HG02588 (cell line): ENCODE measurements at regions not wholly inside any gene's neighbourhood (a gene's known extent, or its start where the extent isn't known, plus 50 kb on each side); places are given as distances from the start of the nearest gene placed in this dataset.

Source experiments
- ATAC-seq: cut with Tn5 transposase; IDR thresholded peaks from one replicate; pipeline ENCODE4 v1.9.1; 2021; ENCODE audit warnings: mild to moderate bottlenecking, moderate library complexity; ENCODE audit not compliant: unreplicated experiment

- ATAC-seq, result no peak
These were observed 170.4 kb upstream of the AVPR1A start for GRCh38 chr12:63321373-63321772.

GRCh38 chr12:63319936-63320633, 169.1 kb upstream of the AVPR1A start:
- ATAC-seq, result no peak

DNA sequence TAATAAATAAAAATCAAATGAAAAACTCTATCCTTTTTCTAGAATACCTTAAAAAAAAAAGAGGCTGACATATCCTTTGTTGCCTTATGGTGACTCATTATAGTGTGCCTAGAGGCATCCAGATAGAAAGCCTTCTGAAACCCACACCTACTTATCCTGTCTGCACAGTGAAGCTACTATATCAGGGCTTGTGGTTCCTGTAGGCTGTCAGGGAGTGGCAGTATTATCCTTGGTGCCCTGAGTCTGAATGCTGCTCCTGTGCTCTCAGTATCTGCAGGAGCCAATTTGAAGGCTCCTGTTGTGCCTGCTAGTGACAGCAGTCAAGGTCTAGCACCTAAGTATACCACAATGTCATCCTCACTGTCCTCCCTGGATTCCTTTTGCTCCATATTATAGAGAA, 168.4 kb upstream of the AVPR1A start:
- ATAC-seq, result no peak

DNA sequence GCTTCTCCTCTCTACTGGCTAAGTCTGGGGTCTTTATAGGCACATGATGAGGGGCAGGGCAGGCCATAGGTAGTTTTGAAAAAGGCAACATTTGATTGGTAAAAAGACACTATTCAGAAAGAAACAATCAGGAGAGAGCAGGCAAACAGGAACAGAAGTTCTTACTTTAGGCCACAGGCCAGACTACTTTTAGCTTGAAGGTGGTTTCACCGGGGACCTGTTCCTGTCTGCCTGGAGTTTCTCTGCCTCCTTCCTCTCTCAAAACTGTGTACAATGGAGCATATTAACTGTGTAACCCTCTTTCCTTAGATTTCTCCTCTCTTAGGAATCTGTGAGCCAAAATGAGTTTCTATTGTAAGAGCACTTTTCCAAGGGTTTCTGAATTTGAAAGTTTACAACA, 167.9 kb upstream of the AVPR1A start:
- no peak for ATAC-seq

DNA sequence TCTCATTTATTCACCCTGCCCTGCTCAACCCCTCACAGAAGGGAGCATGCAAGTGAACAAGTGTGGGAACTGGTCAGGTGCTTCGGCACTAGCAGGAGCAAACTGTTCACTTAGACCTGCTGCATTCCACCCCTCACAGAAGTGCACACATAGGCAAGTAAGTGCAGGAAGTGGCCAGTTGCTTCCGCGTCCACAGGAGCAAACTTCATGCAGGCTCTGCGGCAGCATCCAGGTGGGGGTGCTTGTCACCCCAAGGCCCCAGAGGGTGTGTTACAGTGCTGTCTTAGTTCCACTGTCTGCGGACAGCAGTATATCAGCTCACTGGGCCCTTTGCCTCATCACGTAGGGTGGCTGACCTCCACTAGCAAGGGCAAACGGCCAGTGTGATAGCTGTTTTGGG, 167.3 kb upstream of the AVPR1A start:
- no peak for ATAC-seq

DNA sequence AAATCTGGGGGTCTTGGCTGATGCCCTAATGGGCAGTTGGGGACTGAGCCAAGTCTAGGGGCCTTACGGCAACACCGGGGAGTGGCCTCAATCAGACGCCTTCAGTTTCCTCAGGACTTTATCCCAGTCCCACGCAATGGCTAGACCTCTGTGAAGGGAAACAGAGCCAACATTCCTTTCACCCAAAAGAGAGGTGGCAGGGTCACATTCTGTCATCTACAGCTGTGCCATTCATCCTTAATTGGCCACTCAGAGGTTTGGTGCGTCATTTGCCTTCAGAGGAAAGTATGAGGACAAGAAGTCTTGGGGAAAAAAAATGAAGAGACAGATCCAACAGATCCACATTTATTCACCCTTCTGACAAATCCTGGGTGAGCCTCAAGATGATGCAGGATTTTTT, 166.9 kb upstream of the AVPR1A start:
- no peak for ATAC-seq

DNA sequence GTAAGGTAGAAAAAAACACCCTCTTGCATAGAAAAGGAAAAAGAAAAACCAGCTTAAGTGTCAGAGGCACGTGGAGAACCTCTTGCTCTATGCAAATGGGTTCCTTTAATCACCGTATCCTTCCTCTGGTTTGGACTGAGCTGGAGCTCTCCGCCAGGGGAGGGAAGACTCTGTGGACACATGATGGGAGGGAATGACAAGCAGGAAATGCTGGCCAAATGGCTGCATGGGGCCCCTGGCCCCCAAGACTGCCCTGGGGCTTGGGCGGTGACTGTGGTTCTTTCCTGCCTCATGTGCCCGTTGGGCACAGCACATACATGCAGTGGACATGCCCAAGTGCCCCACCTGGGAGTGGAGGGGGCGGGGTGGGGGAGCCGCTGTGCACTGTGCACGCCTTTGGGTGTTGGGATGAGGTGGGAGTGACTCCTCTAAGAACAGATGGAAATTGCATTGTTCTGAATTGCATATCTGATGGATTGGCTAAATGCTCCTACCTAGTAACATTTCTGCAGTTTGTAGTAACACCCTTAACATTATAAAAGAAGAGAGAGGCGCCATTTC, 166.4 kb upstream of the AVPR1A start:
- no peak for ATAC-seq

GRCh38 chr12:63313139-63313538, 162.1 kb upstream of the AVPR1A start:
- ATAC-seq, result no peak

- ATAC-seq, result no peak
These were observed 157.7 kb upstream of the AVPR1A start for GRCh38 chr12:63308671-63309070.

DNA sequence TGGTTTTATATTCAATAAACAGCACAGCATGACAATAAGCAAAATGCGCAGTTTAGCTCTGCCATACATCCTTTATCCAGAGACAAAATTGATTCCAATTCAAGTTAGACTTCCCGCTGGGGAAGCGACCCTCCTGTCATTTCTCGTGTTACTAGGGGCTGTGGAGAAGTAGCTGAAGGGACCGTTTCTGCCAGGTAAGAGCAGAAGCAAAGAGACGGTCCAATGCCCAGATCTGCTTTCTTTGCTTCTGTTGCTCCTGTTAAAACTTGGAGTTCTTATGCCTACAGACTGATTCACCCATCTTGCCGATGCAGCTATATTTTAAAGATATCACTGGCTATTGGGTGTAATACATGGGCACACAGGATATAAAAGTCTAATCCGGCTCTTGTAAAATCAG, 156.8 kb upstream of the AVPR1A start:
- no peak for ATAC-seq

GRCh38 chr12:63305901-63306875, 155.2 kb upstream of the AVPR1A start:
- no peak for ATAC-seq

DNA sequence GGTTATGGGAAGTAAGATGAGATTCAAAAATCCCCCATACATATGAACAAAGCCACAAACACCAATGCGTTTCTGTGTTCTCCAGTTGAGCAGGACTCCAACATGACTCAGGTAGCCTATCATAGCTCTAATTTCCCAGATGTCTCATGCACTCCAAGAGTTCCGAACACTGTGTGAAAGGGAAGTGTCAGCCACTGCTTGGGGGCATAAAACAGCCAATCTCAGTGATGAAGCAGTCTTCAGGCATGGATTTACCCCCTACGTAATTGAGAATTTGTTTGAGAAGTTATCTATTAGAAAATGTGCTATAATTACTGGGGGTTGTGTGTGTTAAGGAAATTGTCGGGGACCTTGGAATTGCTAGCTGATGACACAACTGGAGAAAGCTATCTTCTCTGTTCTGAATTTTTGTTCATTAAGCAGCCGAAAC, 153.9 kb upstream of the AVPR1A start:
- ATAC-seq, result peak; percentile 41

- ATAC-seq, result no peak
These were observed 152.0 kb upstream of the AVPR1A start for GRCh38 chr12:63302941-63303536.

GRCh38 chr12:63302269-63302940, 151.4 kb upstream of the AVPR1A start:
- ATAC-seq, result no peak

DNA sequence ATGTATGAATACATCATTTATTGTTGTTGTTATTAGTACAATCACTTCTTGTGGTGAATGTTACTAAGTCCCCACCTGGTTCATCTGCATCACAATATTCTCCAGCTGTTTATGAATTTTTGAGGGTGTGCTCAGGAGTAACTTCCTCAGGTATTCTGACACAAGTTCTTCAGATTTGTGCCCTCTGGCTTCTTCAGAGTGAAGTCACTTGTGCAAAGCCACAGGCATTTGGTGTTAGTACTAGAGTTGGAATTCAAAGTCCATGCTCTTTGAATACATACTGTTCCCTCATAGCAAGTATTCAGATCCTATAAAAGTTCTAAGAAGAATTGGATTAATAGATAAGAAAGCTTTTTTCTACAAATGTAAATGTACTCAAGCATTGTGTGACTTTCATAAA, 150.3 kb upstream of the AVPR1A start:
- ATAC-seq, result no peak

- no peak for ATAC-seq
These were observed 147.5 kb upstream of the AVPR1A start for GRCh38 chr12:63298386-63298930.

DNA sequence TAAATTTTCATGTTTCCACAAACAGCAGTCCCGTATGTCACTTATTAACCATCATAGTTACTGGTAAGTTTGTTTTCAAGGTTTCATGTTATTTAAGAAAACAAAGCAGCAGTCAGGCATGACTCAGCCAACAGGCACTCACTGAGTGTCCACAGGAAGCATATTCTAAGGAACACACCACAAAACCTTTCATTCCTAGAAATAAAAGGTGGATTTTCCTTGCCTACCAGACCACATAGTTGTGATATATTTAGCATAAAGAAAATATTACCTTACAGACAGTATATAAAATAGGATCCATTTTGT, 143.3 kb upstream of the AVPR1A start:
- no peak for ATAC-seq

DNA sequence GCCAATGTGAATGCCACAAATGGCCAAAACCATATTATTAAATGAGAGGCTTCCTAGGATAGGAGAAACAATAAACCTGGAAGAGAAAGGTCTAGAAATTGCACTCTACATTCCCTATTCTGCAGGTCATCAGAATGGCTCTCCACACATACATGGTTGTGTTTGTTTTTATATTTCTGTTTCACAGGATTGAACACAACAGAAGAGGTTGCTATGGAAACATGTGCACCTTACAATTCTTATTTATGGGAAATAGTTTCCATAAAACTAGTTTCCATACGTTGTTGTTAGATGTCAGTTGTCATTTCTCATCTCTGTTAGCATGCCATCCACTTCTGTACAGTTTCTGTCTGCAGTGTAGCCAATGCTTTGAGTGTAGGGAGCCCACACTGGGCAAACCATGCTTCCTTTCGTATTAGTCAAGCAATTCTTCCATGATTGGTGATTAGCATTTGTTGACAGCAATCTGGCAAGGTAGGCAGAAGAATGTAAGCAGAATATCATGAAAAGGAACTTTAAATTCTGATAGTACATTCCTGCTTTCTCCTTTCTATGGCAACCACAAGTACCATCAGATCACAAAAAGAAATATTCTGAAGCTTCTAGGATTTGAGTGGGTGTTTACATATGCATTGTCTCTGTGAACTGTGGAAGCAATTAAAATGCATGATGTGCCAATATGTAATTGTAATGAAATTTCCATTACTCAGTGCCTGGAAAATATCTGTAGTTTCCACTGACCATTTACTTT, 141.6 kb upstream of the AVPR1A start:
- no peak for ATAC-seq

- ATAC-seq, result peak; percentile 87
These were observed 125.8 kb upstream of the AVPR1A start for GRCh38 chr12:63276537-63277365.
